K562 (cell line): ENCODE measurements at regions not wholly inside any gene's neighbourhood (a gene's known extent, or its start where the extent isn't known, plus 50 kb on each side); places are given as distances from the start of the nearest gene placed in this dataset.

Source experiments
- ATAC-seq: fragments of 200-7000 bp; cut with Tn5 transposase; 3 replicates; pipeline ENCODE4 v1.9.1; 2020; ENCODE audit warnings: moderate library complexity
- BruUV-seq: library from RNA; stranded (reverse); fragments of 400-500 nt; replicated peaks from 2 replicates; lab custom pipeline; 2021; lab: Mats Ljungman, UMichigan
- CTCF ChIA-PET: fragments of 300-600 bp; formaldehyde crosslinking; extraction: SDS; loops from one replicate; lab custom pipeline; 2021; ENCODE audit warnings: low intra/inter-chr PET ratio; lab: Yijun Ruan, JAX
- POLR2A ChIA-PET: fragments of 300-600, 350-650 bp; sonication (Branson Sonifier 250); formaldehyde crosslinking; extraction: SDS; loops from one replicate; lab custom pipeline; 2021; ENCODE audit warnings: antibody characterized with exemption, inconsistent platforms; lab: Yijun Ruan, JAX
- DNase-seq, 4 experiments: peaks; one replicate each; pipeline versions ENCODE4 v3.0.0 to v3.0.0-alpha.2; 2011 to 2018; ENCODE audit warnings: low spot score in 3 of 4, mixed read lengths in 3 of 4; ENCODE audit errors: extremely low read depth in 1 of 4
- FAIRE-seq: peaks from 2 replicates; lab custom pipeline; 2011; peaks lifted over from hg19 to GRCh38; lab: Jason Lieb, UNC
- H2AFZ ChIP-seq: 2 replicates; pipeline ENCODE4 v1.6.0; 2011; ENCODE audit warnings: low read depth, low read length, control low read depth, inconsistent platforms
- H3K27ac ChIP-seq: fragments of 200-600 bp; 3 replicates; pipeline ENCODE4 v1.8.0; 2011; ENCODE audit warnings: low read depth, mild to moderate bottlenecking, control low read depth, inconsistent platforms, low read length, moderate library complexity, mixed read lengths; ENCODE audit errors: extremely low read depth
- H3K27me3 ChIP-seq, 2 experiments: fragments of 300-600 bp in 1 of 2; 2 replicates in 1 of 2; 3 replicates in 1 of 2; pipeline versions ENCODE4 v1.6.0 to v1.8.0; 2011; ENCODE audit warnings: inconsistent platforms in 2 of 2, low read length in 2 of 2, mild to moderate bottlenecking in 1 of 2, mixed read lengths in 1 of 2, moderate library complexity in 1 of 2; ENCODE audit not compliant: control insufficient read depth in 2 of 2, insufficient read depth in 2 of 2
- H3K36me3 ChIP-seq: fragments of 300-600 bp; 3 replicates; pipeline ENCODE4 v1.8.0; 2011; ENCODE audit warnings: mild to moderate bottlenecking, low read length, inconsistent platforms; ENCODE audit not compliant: control insufficient read depth, insufficient read depth
- H3K4me1 ChIP-seq, 2 experiments: fragments of 200-600 bp in 1 of 2; replicated peaks in 1 of 2; 2 replicates in 1 of 2; 3 replicates in 1 of 2; pipeline versions ENCODE4 v1.5.1 to v1.8.0; 2011; ENCODE audit warnings: inconsistent platforms in 2 of 2, low read length in 2 of 2, mild to moderate bottlenecking in 1 of 2, mixed read lengths in 1 of 2, moderate library complexity in 1 of 2; ENCODE audit not compliant: control insufficient read depth in 2 of 2, insufficient read depth in 2 of 2
- H3K4me2 ChIP-seq: 2 replicates; pipeline ENCODE4 v1.6.1; 2011; ENCODE audit warnings: low read length, control low read depth, inconsistent platforms, mixed read lengths; ENCODE audit not compliant: insufficient read depth
- H3K4me3 ChIP-seq: fragments of 200-600 bp; sonication (generic), shearing (Covaris generic); 2 replicates; pipeline ENCODE4 v1.5.1; 2016; ENCODE audit warnings: control low read depth, inconsistent platforms
- H3K79me2 ChIP-seq: fragments of 200-600 bp; 3 replicates; pipeline ENCODE4 v1.8.0; 2011; ENCODE audit warnings: low read length, inconsistent platforms; ENCODE audit not compliant: control insufficient read depth, insufficient read depth
- H3K9ac ChIP-seq, 2 experiments: 2 replicates each; pipeline versions ENCODE4 v1.6.0 to v1.6.1; 2011; ENCODE audit warnings: low read depth in 2 of 2, low read length in 2 of 2, control low read depth in 1 of 2, inconsistent platforms in 1 of 2, mild to moderate bottlenecking in 1 of 2, mixed read lengths in 1 of 2; ENCODE audit not compliant: insufficient read depth in 1 of 2
- H3K9me1 ChIP-seq: one replicate; pipeline ENCODE4 v1.6.0; 2011; ENCODE audit warnings: inconsistent platforms, mild to moderate bottlenecking, low read length, moderate library complexity; ENCODE audit not compliant: control insufficient read depth, insufficient read depth
- H3K9me3 ChIP-seq: replicated peaks from 2 replicates; pipeline ENCODE4 v1.5.1; 2011; ENCODE audit warnings: low read depth, low read length, inconsistent platforms; ENCODE audit not compliant: control insufficient read depth, insufficient read depth
- H4K20me1 ChIP-seq: replicated peaks from 2 replicates; pipeline ENCODE4 v1.6.1; 2011; ENCODE audit warnings: low read length, inconsistent platforms, mixed read lengths; ENCODE audit not compliant: control insufficient read depth, insufficient read depth
- FOXM1 ChIP-seq, 2 experiments: fragments of 450-650 bp in 1 of 2; sonication (generic) in 1 of 2; formaldehyde crosslinking in 1 of 2; IDR thresholded peaks; 2 replicates each; pipeline versions ENCODE4 v1.6.1 to v1.9.0; 2017 to 2022; ENCODE audit warnings: low read depth in 2 of 2, mild to moderate bottlenecking in 2 of 2, missing genetic modification reagents in 1 of 2, moderate library complexity in 1 of 2
- GABPA ChIP-seq: fragments of 200-800 bp; sonication (Bioruptor generic); conservative IDR thresholded peaks from 2 replicates; pipeline ENCODE4 v1.6.1; 2016; ENCODE audit warnings: low read depth, missing genetic modification characterization, missing compliant biosample characterization
- GATAD2B ChIP-seq: fragments of 450-650 bp; IDR thresholded peaks from 2 replicates; pipeline ENCODE4 v1.6.1; 2017; ENCODE audit warnings: mild to moderate bottlenecking, borderline replicate concordance
- LCOR ChIP-seq: sonication (generic); formaldehyde crosslinking; IDR thresholded peaks from 2 replicates; pipeline ENCODE4 v1.8.0; 2022; ENCODE audit warnings: mild to moderate bottlenecking, missing genetic modification reagents
- NFIX ChIP-seq: fragments of 250-450 bp; sonication (Bioruptor Pico); IDR thresholded peaks from 2 replicates; pipeline ENCODE4 v1.4.0; 2020; ENCODE audit warnings: low read depth, mild to moderate bottlenecking, moderate library complexity
- PTTG1 ChIP-seq: fragments of 450-650 bp; IDR thresholded peaks from 2 replicates; pipeline ENCODE4 v1.6.1; 2016; ENCODE audit warnings: low read depth, mild to moderate bottlenecking, missing genetic modification characterization, missing compliant biosample characterization
- SNRNP70 ChIP-seq: fragments of 200-400 bp; formaldehyde crosslinking; optimal IDR thresholded peaks from 2 replicates; pipeline ENCODE3; 2017; ENCODE audit warnings: low read depth, low read length
- SREBF2 ChIP-seq: sonication (generic); formaldehyde crosslinking; IDR thresholded peaks from 2 replicates; pipeline ENCODE4 v1.4.0; 2020; ENCODE audit warnings: mild to moderate bottlenecking, missing genetic modification reagents
- TCF7L2 ChIP-seq: fragments of 150-350 bp; IDR thresholded peaks from 2 replicates; pipeline ENCODE4 v1.6.1; 2016; ENCODE audit warnings: low read depth, mild to moderate bottlenecking, low read length, moderate library complexity
- TEAD2 ChIP-seq: fragments of 450-650 bp; IDR thresholded peaks from 2 replicates; pipeline ENCODE4 v1.6.1; 2016; ENCODE audit warnings: missing genetic modification characterization, control low read depth, missing compliant biosample characterization
- USF1 ChIP-seq: sonication (generic); formaldehyde crosslinking; IDR thresholded peaks from 2 replicates; pipeline ENCODE4 v1.9.0; 2022; ENCODE audit warnings: mild to moderate bottlenecking, missing genetic modification reagents
- ZFP36 ChIP-seq: fragments of 150-350 bp; IDR thresholded peaks from 2 replicates; pipeline ENCODE4 v1.6.1; 2018; ENCODE audit warnings: low read length, low read depth; ENCODE audit not compliant: partially characterized antibody
- ZNF592 ChIP-seq: fragments of 450-650 bp; IDR thresholded peaks from 2 replicates; pipeline ENCODE4 v1.6.1; 2017; ENCODE audit warnings: antibody characterized with exemption, mild to moderate bottlenecking
- WGBS: fragments of 100-300 bp; shearing (Covaris generic); methylation state at CpG from one replicate; pipeline ENCODE4 v1.1.6; 2016; ENCODE audit warnings: low coverage, mixed read lengths; ENCODE audit not compliant: insufficient coverage; ENCODE audit errors: missing lambda C conversion rate; 5-methylcytosine and 5-hydroxymethylcytosine counted together
- in situ Hi-C: fragments of 300-500 bp; cut with MboI; formaldehyde crosslinking; loops from 4 replicates; pipeline ENCODE4 v1.15.0; 2018; ENCODE audit warnings: inconsistent platforms, mixed read lengths
- intact Hi-C: fragments of 100-400 bp; cut with micrococcal nuclease; formaldehyde crosslinking; loops from 2 replicates; pipeline ENCODE4 v1.14.2; 2022
- TF ChIP-seq, protein P1 (sequence below): sonication (generic); formaldehyde crosslinking; IDR thresholded peaks from 2 replicates; pipeline ENCODE4 v1.8.1; 2023; ENCODE audit warnings: mild to moderate bottlenecking, missing genetic modification reagents
- TF ChIP-seq, protein P2 (sequence below), 2 experiments: fragments of 450-650 bp in 1 of 2; sonication (generic) in 1 of 2; formaldehyde crosslinking; conservative IDR thresholded peaks; 2 replicates each; pipeline versions ENCODE4 v1.4.0 to v1.8.1; 2020 to 2022; ENCODE audit warnings: mild to moderate bottlenecking in 1 of 2, missing genetic modification reagents in 1 of 2

DNA sequence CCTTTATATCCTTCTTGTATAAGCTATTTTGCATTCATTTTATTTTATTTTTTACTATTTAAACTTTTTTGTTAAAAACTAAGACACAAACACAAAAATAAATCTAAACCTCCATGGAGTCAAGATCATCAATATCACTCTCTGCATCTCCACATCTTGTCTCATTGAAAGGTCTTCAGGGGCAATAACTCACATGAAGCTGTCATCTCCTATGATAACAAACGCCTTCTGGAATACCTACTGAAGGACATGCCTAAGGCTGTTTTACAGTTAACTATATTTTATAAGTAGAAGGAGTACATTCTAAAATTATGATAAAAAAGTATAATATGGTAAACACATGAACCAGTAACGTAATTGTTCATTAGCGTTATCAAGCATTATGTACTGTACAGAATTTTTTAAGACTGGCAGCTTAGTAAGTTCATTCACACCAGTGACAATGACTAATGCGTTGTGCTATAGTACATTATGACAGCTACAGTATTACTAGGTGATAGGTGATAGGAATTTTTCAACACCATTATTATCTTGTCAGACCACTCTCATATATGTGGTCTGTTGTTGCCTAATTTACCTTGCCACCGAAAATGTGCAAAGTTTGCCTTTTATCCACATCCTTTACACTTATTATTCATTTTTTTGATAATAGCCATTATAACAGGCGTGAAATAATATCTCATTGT is 390.7 kb upstream of the SLITRK1 start:
- ATAC-seq (no peak), DNase-seq (no peak), FAIRE-seq (no peak)
- ChIA-PET POLR2A (no interaction called here), CTCF (no interaction called here)
- H4K20me1 ChIP-seq: no peaks in the 10 kb centered on the region
- H3K4me3 ChIP-seq: no peak overlapping the region
- 2% methylated on average over 6 of the region's 6 CpGs for WGBS
- in situ Hi-C loops: no loop called here
- no TSS peak for BruUV-seq
- intact Hi-C loops: no loop called here
- no peak overlapping the region for H3K9ac ChIP-seq
- H3K27me3 ChIP-seq: no peaks in the 10 kb centered on the region
- no peak overlapping the region for H2AFZ ChIP-seq
- H3K4me1 ChIP-seq: no peaks in the 10 kb centered on the region
- H3K36me3 ChIP-seq: no peaks in the 10 kb centered on the region
- H3K27ac ChIP-seq: no peak overlapping the region
- no peaks in the 10 kb centered on the region for H3K9me1 ChIP-seq
- no peaks in the 10 kb centered on the region for H3K9me3 ChIP-seq
- H3K79me2 ChIP-seq: no peaks in the 10 kb centered on the region
- no peak overlapping the region for H3K4me2 ChIP-seq
- TF ChIP-seq SREBF2: no peak
- TF ChIP-seq TCF7L2: no peak
- no peak for TF ChIP-seq ZFP36
- TF ChIP-seq GABPA (tag): no peak
- TF ChIP-seq PTTG1 (tag): no peak
- TF ChIP-seq, protein P1, sequence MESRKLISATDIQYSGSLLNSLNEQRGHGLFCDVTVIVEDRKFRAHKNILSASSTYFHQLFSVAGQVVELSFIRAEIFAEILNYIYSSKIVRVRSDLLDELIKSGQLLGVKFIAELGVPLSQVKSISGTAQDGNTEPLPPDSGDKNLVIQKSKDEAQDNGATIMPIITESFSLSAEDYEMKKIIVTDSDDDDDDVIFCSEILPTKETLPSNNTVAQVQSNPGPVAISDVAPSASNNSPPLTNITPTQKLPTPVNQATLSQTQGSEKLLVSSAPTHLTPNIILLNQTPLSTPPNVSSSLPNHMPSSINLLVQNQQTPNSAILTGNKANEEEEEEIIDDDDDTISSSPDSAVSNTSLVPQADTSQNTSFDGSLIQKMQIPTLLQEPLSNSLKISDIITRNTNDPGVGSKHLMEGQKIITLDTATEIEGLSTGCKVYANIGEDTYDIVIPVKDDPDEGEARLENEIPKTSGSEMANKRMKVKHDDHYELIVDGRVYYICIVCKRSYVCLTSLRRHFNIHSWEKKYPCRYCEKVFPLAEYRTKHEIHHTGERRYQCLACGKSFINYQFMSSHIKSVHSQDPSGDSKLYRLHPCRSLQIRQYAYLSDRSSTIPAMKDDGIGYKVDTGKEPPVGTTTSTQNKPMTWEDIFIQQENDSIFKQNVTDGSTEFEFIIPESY (CRISPR knock-in tag): no peak
- no peak for TF ChIP-seq GATAD2B
- no peak for TF ChIP-seq TEAD2
- TF ChIP-seq, protein P2, sequence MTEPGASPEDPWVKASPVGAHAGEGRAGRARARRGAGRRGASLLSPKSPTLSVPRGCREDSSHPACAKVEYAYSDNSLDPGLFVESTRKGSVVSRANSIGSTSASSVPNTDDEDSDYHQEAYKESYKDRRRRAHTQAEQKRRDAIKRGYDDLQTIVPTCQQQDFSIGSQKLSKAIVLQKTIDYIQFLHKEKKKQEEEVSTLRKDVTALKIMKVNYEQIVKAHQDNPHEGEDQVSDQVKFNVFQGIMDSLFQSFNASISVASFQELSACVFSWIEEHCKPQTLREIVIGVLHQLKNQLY (CRISPR knock-in tag; conservative IDR thresholded peaks at IDR 0.05): no peak
- no peak for TF ChIP-seq FOXM1 (IDR thresholded peaks at IDR 0.05; ENCODE audit: low read depth)
- no peak for TF ChIP-seq FOXM1 (CRISPR knock-in tag; IDR thresholded peaks at IDR 0.05; ENCODE audit: low read depth)
- no peak for TF ChIP-seq LCOR (CRISPR knock-in tag)
- no peak for TF ChIP-seq NFIX (CRISPR knock-in tag)
- no peak for TF ChIP-seq ZNF592
- TF ChIP-seq SNRNP70: no peak
- no peak for TF ChIP-seq USF1 (CRISPR knock-in tag)
